ENCODE measurements at regions not wholly inside any gene's neighbourhood (a gene's known extent, or its start where the extent isn't known, plus 50 kb on each side); places are given as distances from the start of the nearest gene placed in this dataset.

DNA sequence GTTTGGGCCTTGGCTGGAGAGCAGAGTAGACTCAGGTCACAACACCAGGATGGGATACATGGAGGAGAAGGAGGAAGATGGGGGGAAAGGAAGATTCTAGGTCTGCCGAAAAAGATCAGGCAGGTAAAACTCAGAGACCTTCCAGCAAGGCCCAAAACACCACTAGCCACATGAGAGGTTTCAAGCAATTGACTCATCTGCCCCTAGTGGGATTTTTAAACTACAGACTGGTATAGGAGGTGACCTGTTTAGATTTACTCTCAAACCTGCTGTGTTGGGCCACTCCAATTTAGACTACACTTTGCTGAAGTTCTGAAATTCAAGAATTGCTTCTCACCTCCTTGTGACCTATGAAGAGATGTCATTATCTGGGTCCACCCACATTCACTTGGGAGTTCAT, 236.9 kb upstream of the SASH1 start:
- TF ChIP-seq CTCF (IDR thresholded peaks at IDR 0.05) (no peak), ZFX (IDR thresholded peaks at IDR 0.05; ENCODE audit: borderline replicate concordance) (no peak)
